ENCODE measurements at regions not wholly inside any gene's neighbourhood (a gene's known extent, or its start where the extent isn't known, plus 50 kb on each side); places are given as distances from the start of the nearest gene placed in this dataset.

DNA sequence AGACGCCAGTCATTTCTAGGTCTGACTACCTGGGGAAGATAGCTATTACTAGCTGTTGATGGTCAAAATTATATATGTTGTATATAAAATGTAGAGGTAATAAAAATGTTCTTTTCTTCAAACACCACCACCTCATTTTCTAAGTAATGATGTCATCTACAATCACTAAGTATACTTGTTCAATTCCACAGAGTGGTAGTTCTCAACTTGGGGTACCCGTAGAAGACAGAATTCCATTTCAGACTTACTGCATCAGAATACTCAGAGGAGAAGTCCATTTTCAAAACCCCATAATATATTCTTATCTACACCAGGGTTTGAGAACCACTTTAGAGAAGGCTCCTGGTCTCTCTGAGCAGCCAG, 191.9 kb downstream of the PTN start:
- TF ChIP-seq, protein P1, sequence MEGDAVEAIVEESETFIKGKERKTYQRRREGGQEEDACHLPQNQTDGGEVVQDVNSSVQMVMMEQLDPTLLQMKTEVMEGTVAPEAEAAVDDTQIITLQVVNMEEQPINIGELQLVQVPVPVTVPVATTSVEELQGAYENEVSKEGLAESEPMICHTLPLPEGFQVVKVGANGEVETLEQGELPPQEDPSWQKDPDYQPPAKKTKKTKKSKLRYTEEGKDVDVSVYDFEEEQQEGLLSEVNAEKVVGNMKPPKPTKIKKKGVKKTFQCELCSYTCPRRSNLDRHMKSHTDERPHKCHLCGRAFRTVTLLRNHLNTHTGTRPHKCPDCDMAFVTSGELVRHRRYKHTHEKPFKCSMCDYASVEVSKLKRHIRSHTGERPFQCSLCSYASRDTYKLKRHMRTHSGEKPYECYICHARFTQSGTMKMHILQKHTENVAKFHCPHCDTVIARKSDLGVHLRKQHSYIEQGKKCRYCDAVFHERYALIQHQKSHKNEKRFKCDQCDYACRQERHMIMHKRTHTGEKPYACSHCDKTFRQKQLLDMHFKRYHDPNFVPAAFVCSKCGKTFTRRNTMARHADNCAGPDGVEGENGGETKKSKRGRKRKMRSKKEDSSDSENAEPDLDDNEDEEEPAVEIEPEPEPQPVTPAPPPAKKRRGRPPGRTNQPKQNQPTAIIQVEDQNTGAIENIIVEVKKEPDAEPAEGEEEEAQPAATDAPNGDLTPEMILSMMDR (IDR thresholded peaks at IDR 0.05), result no peak
- TF ChIP-seq POLR2A (IDR thresholded peaks at IDR 0.05), result no peak
